ENCODE measurements at regions not wholly inside any gene's neighbourhood (a gene's known extent, or its start where the extent isn't known, plus 50 kb on each side); places are given as distances from the start of the nearest gene placed in this dataset.
A peak's percentile ranks its signal among the peaks of the same experiment; 100 is the strongest.

- no peaks in the 10 kb centered on the region for H3K36me3 ChIP-seq (replicated peaks)
- no peak for TF ChIP-seq CTCF (IDR thresholded peaks at IDR 0.05; ENCODE audit: low read depth, low read length, missing control alignments)
- in situ Hi-C loops (cut with HindIII; ENCODE audit: low pct_ligation_motif_present, low sequenced_read_pairs) = loop anchor here (25.0 kb wide), 1 partner anchor 505 kb away; the partner anchor contains the start of gene HOXD8
- H3K27me3 ChIP-seq (replicated peaks) = peaks cover 9% of the 10 kb centered on the region
- no peak overlapping the region for H3K27ac ChIP-seq
- peak; percentile 26 for DNase-seq
- H3K4me3 ChIP-seq (ENCODE audit: low read depth, low read length) = no peak overlapping the region
These were observed 372.8 kb downstream of the MTX2 start for GRCh38 chr2:176642074-176642473.

- no peaks in the 10 kb centered on the region for H3K36me3 ChIP-seq (replicated peaks)
- peaks cover 9% of the 10 kb centered on the region for H3K27me3 ChIP-seq (replicated peaks)
- no peak overlapping the region for H3K27ac ChIP-seq
- no peak for TF ChIP-seq CTCF (IDR thresholded peaks at IDR 0.05; ENCODE audit: low read depth, low read length, missing control alignments)
- no peak overlapping the region for H3K4me3 ChIP-seq (ENCODE audit: low read depth, low read length)
- in situ Hi-C loops (cut with HindIII; ENCODE audit: low pct_ligation_motif_present, low sequenced_read_pairs) = loop anchor here (25.0 kb wide), 1 partner anchor 506 kb away; the partner anchor contains the start of gene HOXD8
- DNase-seq = peak; percentile 25
These were observed 374.4 kb downstream of the MTX2 start for GRCh38 chr2:176643646-176644045.

- H3K4me3 ChIP-seq (ENCODE audit: low read depth, low read length) = no peak overlapping the region
- no peak for TF ChIP-seq CTCF (IDR thresholded peaks at IDR 0.05; ENCODE audit: low read depth, low read length, missing control alignments)
- peaks cover 9% of the 10 kb centered on the region for H3K27me3 ChIP-seq (replicated peaks)
- H3K27ac ChIP-seq = no peak overlapping the region
- H3K36me3 ChIP-seq (replicated peaks) = no peaks in the 10 kb centered on the region
- in situ Hi-C loops (cut with HindIII; ENCODE audit: low pct_ligation_motif_present, low sequenced_read_pairs) = loop anchor here (25.0 kb wide), 1 partner anchor 508 kb away; the partner anchor contains the start of gene HOXD8
- no peak for DNase-seq
These were observed 376.3 kb downstream of the MTX2 start for GRCh38 chr2:176645494-176645893.

- no peak overlapping the region for H3K27ac ChIP-seq
These were observed 376.9 kb downstream of the MTX2 start for GRCh38 chr2:176646033-176646615.

GRCh38 chr2:176647325-176648165 lies 378.3 kb downstream of the MTX2 start:
- Histone ChIP-seq H3K27me3 (replicated peaks) (peaks cover 9% of the 10 kb centered on the region), H3K36me3 (replicated peaks) (no peaks in the 10 kb centered on the region), H3K4me3 (ENCODE audit: low read depth, low read length) (no peak overlapping the region), H3K27ac (no peak overlapping the region)
- no peak for TF ChIP-seq CTCF (IDR thresholded peaks at IDR 0.05; ENCODE audit: low read depth, low read length, missing control alignments)
- DNase-seq = no peak
- in situ Hi-C loops (cut with HindIII; ENCODE audit: low pct_ligation_motif_present, low sequenced_read_pairs) = loop anchor here (25.0 kb wide), 1 partner anchor 510 kb away; the partner anchor contains the start of gene HOXD8

More at GRCh38 chr2:176646033-176646615, 376.9 kb downstream of the MTX2 start:
- H3K36me3 ChIP-seq (replicated peaks) = no peaks in the 10 kb centered on the region
- no peak overlapping the region for H3K4me3 ChIP-seq (ENCODE audit: low read depth, low read length)
- H3K27me3 ChIP-seq (replicated peaks) = peaks cover 9% of the 10 kb centered on the region
- TF ChIP-seq CTCF (IDR thresholded peaks at IDR 0.05; ENCODE audit: low read depth, low read length, missing control alignments) = no peak
- no peak for DNase-seq
- in situ Hi-C loops (cut with HindIII; ENCODE audit: low pct_ligation_motif_present, low sequenced_read_pairs) = loop anchor here (25.0 kb wide), 1 partner anchor 509 kb away; the partner anchor contains the start of gene HOXD8
